ENCODE measurements at regions not wholly inside any gene's neighbourhood (a gene's known extent, or its start where the extent isn't known, plus 50 kb on each side); places are given as distances from the start of the nearest gene placed in this dataset.
"Not testable (repeated sequence)": the region's sequence is repeated elsewhere in the genome, so short reads cannot be mapped to it uniquely, and the experiment has no call there.

GRCh38 chrX:78571849-78572248 is 87.3 kb downstream of the RTL3 start:
- no peak overlapping the region for H3K27ac ChIP-seq
- no peaks in the 10 kb centered on the region for H3K27me3 ChIP-seq
- no peaks in the 10 kb centered on the region for H3K36me3 ChIP-seq
- no peaks in the 10 kb centered on the region for H3K9me3 ChIP-seq
- H3K4me3 ChIP-seq: no peak overlapping the region
- intact Hi-C loops (cut with DNase I): no loop called here
- H3K4me1 ChIP-seq: no peaks in the 10 kb centered on the region
- TF ChIP-seq, protein P1, sequence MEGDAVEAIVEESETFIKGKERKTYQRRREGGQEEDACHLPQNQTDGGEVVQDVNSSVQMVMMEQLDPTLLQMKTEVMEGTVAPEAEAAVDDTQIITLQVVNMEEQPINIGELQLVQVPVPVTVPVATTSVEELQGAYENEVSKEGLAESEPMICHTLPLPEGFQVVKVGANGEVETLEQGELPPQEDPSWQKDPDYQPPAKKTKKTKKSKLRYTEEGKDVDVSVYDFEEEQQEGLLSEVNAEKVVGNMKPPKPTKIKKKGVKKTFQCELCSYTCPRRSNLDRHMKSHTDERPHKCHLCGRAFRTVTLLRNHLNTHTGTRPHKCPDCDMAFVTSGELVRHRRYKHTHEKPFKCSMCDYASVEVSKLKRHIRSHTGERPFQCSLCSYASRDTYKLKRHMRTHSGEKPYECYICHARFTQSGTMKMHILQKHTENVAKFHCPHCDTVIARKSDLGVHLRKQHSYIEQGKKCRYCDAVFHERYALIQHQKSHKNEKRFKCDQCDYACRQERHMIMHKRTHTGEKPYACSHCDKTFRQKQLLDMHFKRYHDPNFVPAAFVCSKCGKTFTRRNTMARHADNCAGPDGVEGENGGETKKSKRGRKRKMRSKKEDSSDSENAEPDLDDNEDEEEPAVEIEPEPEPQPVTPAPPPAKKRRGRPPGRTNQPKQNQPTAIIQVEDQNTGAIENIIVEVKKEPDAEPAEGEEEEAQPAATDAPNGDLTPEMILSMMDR (IDR thresholded peaks at IDR 0.05): no peak
- no peak for DNase-seq (ENCODE audit: low spot score in 2 of 2)

GRCh38 chrX:78555401-78555980 is 103.6 kb downstream of the RTL3 start:
- Histone ChIP-seq H3K9me3 (peaks cover 0 to under 1% of the 10 kb centered on the region in 2 donors), H3K27ac (no peak overlapping the region), H3K27me3 (no peaks in the 10 kb centered on the region), H3K36me3 (no peaks in the 10 kb centered on the region), H3K4me1 (no peaks in the 10 kb centered on the region), H3K4me3 (no peak overlapping the region)
- DNase-seq (ENCODE audit: low spot score in 2 of 2): no peak
- intact Hi-C loops (cut with DNase I): loop anchor here (5.0 to 10.0 kb wide), 2 partner anchors 329 to 527 kb away; no protein-coding TSS in a partner anchor
- TF ChIP-seq, protein P1 (IDR thresholded peaks at IDR 0.05): peak; percentile 9 to 53 (median 22)

DNA sequence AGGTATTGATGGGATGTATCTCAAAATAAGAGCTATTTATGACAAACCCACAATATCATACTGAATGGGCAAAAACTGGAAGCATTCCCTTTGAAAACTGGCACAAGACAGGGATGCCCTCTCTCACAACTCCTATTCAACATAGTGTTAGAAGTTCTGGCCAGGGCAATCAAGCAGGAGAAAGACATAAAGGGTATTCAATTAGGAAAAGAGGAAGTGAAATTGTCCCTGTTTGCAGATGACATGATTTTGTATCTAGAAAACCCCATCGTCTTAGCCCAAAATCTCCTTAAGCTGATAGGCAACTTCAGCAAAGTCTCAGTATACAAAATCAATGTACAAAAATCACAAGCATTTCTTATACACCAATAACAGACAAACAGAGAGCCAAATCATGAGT is 106.5 kb downstream of the RTL3 start:
- H3K27me3 ChIP-seq; H3K4me3 ChIP-seq; H3K36me3 ChIP-seq; H3K9me3 ChIP-seq; H3K4me1 ChIP-seq; DNase-seq (ENCODE audit: low spot score in 2 of 2); H3K27ac ChIP-seq: not testable (repeated sequence)
- intact Hi-C loops (cut with DNase I): loop anchor here (10.0 kb wide), 1 partner anchor 332 kb away; no protein-coding TSS in a partner anchor

DNA sequence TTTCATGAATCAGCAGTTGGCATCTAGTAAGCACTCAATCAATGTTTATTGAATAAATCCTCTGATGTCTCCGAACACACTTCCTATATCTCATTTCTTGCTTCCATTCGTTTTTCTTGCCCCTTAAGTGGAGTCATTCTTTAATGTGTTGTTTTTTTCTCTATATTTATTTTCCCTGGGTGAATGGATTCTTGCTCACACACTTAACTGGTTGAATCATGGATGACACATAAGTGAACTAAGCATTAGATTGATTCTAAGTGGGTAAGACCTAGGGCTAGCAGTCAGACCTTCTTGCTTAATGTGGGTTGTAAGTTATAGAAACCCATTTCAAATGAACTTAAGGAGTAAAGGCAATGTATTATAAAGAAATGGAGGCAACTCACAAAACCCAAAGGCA is 111.1 kb downstream of the RTL3 start:
- no peaks in the 10 kb centered on the region for H3K36me3 ChIP-seq
- TF ChIP-seq, protein P1 (IDR thresholded peaks at IDR 0.05): no peak
- H3K27ac ChIP-seq: no peak overlapping the region
- H3K9me3 ChIP-seq: peaks cover 5 to 9% of the 10 kb centered on the region in 2 donors
- H3K27me3 ChIP-seq: no peaks in the 10 kb centered on the region
- no peak for DNase-seq (ENCODE audit: low spot score in 2 of 2)
- H3K4me3 ChIP-seq: no peak overlapping the region
- intact Hi-C loops (cut with DNase I): no loop called here
- no peaks in the 10 kb centered on the region for H3K4me1 ChIP-seq

DNA sequence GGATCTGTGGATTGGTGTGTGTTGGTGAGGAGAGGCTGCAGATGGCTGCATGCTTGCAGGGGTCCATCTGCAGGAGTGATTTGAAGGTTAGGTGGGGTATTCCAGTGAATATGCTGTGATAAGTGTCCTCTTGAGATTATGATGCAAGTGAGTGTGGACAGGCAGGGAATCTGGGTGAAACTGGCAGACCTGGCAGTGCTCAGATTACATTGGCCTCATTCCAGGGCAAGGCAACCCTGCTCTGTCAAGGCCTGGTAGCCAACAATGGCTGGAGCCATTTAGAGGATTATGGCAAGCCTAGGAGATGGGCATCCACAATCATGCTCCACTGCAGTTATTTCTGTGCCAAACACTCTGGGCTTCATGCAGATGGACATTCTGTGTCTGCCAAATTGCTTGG is 113.9 kb downstream of the RTL3 start:
- no peak overlapping the region for H3K4me3 ChIP-seq
- H3K4me1 ChIP-seq: no peaks in the 10 kb centered on the region
- no peaks in the 10 kb centered on the region for H3K27me3 ChIP-seq
- TF ChIP-seq, protein P1 (IDR thresholded peaks at IDR 0.05): no peak
- no peak overlapping the region for H3K27ac ChIP-seq
- peaks cover 5 to 9% of the 10 kb centered on the region in 2 donors for H3K9me3 ChIP-seq
- intact Hi-C loops (cut with DNase I): no loop called here
- no peak for DNase-seq (ENCODE audit: low spot score in 2 of 2)
- H3K36me3 ChIP-seq: no peaks in the 10 kb centered on the region

GRCh38 chrX:78543281-78543680 is 115.8 kb downstream of the RTL3 start:
- Histone ChIP-seq H3K27me3 (no peaks in the 10 kb centered on the region), H3K9me3 (peaks cover 5 to 9% of the 10 kb centered on the region in 2 donors), H3K27ac (no peak overlapping the region), H3K4me1 (no peaks in the 10 kb centered on the region), H3K4me3 (no peak overlapping the region), H3K36me3 (no peaks in the 10 kb centered on the region)
- intact Hi-C loops (cut with DNase I): no loop called here
- TF ChIP-seq, protein P1 (IDR thresholded peaks at IDR 0.05): no peak
- DNase-seq (ENCODE audit: low spot score in 2 of 2): no peak
